SU-DHL-6 (cell line): ENCODE measurements at regions not wholly inside any gene's neighbourhood (a gene's known extent, or its start where the extent isn't known, plus 50 kb on each side); places are given as distances from the start of the nearest gene placed in this dataset.

Experiments used
- H2AFZ ChIP-seq: fragments of 200-600 bp; sonication (generic); 2 replicates; pipeline ENCODE4 v1.6.1; 2014; ENCODE audit warnings: low read depth, mild to moderate bottlenecking, moderate library complexity, mixed read lengths, antibody characterized with exemption, low read length; ENCODE audit not compliant: severe bottlenecking
- H3F3A ChIP-seq: fragments of 200-600 bp; shearing (Covaris generic); 2 replicates; pipeline ENCODE4 v1.6.0; 2016; ENCODE audit warnings: antibody characterized with exemption, mild to moderate bottlenecking; ENCODE audit not compliant: insufficient read depth
- H3K27ac ChIP-seq: fragments of 200-600 bp; sonication (generic); 2 replicates; pipeline ENCODE4 v1.5.1; 2016; ENCODE audit warnings: low read depth, mild to moderate bottlenecking, low read length, moderate library complexity, mixed read lengths
- H3K27me3 ChIP-seq: fragments of 200-600 bp; sonication (generic), shearing (Covaris generic); 2 replicates; pipeline ENCODE4 v1.6.0; 2014; ENCODE audit warnings: mild to moderate bottlenecking, low read length
- H3K36me3 ChIP-seq: fragments of 200-600 bp; sonication (generic); 2 replicates; pipeline ENCODE4 v1.6.1; 2014; ENCODE audit warnings: mild to moderate bottlenecking, low read length, mixed read lengths
- H3K4me2 ChIP-seq: fragments of 300-600, 200-600 bp; shearing (Covaris generic), sonication (generic); 2 replicates; pipeline ENCODE4 v1.6.0; 2014; ENCODE audit warnings: low read length, low read depth, mild to moderate bottlenecking; ENCODE audit not compliant: poor library complexity, severe bottlenecking
- H3K4me3 ChIP-seq: fragments of 200-600 bp; sonication (generic); 2 replicates; pipeline ENCODE4 v1.5.1; 2014; ENCODE audit warnings: antibody characterized with exemption, low read length, mild to moderate bottlenecking, mixed read lengths; ENCODE audit not compliant: insufficient read depth, poor library complexity, severe bottlenecking
- H3K79me2 ChIP-seq: fragments of 200-600 bp; sonication (generic); 2 replicates; pipeline ENCODE4 v1.6.1; 2014; ENCODE audit warnings: mild to moderate bottlenecking, low read length, moderate library complexity; ENCODE audit not compliant: insufficient read depth
- H3K9ac ChIP-seq: fragments of 200-600 bp; sonication (generic); 2 replicates; pipeline ENCODE4 v1.7.0; 2014; ENCODE audit warnings: mild to moderate bottlenecking, low read length
- H3K9me2 ChIP-seq: fragments of 200-600 bp; sonication (generic); replicated peaks from 2 replicates; pipeline ENCODE4 v1.6.1; 2014; ENCODE audit warnings: low read length; ENCODE audit not compliant: insufficient read depth
- H3K9me3 ChIP-seq: fragments of 200-600 bp; sonication (generic); 2 replicates; pipeline ENCODE4 v1.6.1; 2014; ENCODE audit warnings: low read length, mixed read lengths; ENCODE audit not compliant: insufficient read depth
- H4K20me1 ChIP-seq: fragments of 200-600 bp; sonication (generic); 2 replicates; pipeline ENCODE4 v1.6.1; 2014; ENCODE audit warnings: low read depth, mild to moderate bottlenecking, antibody characterized with exemption, low read length, moderate library complexity, mixed read lengths
- CTCF ChIP-seq: fragments of 200-600 bp; sonication (generic); IDR thresholded peaks from one replicate; pipeline ENCODE4 v1.5.1; 2017; ENCODE audit warnings: antibody characterized with exemption, mild to moderate bottlenecking, low read length, moderate library complexity; ENCODE audit not compliant: insufficient read depth, poor library complexity, severe bottlenecking
- EZH2phosphoT487 ChIP-seq: fragments of 200-600 bp; sonication (generic), shearing (Covaris generic); conservative IDR thresholded peaks from 2 replicates; pipeline ENCODE4 v1.6.1; 2018; ENCODE audit warnings: mild to moderate bottlenecking, antibody characterized with exemption, low read length, moderate library complexity, mixed read lengths

- TF ChIP-seq EZH2phosphoT487 (no peak), CTCF (no peak)
- H3K27me3 ChIP-seq, result no peaks in the 10 kb centered on the region
- no peak overlapping the region for H3K4me2 ChIP-seq
- H3K9me2 ChIP-seq, result no peaks in the 10 kb centered on the region
- H3K27ac ChIP-seq, result no peak overlapping the region
- no peak overlapping the region for H3K4me3 ChIP-seq
- no peaks in the 10 kb centered on the region for H3K36me3 ChIP-seq
- no peaks in the 10 kb centered on the region for H3K9me3 ChIP-seq
- no peaks in the 10 kb centered on the region for H4K20me1 ChIP-seq
- no peak overlapping the region for H2AFZ ChIP-seq
- no peaks in the 10 kb centered on the region for H3K79me2 ChIP-seq
- H3F3A ChIP-seq, result no peaks in the 10 kb centered on the region
- no peak overlapping the region for H3K9ac ChIP-seq
Measured at GRCh38 chr1:47697616-47698335, 259.9 kb downstream of the FOXD2 start.

GRCh38 chr1:47699492-47700235 lies 261.8 kb downstream of the FOXD2 start:
- H2AFZ ChIP-seq, result no peak overlapping the region
- H3K9me2 ChIP-seq, result no peaks in the 10 kb centered on the region
- no peaks in the 10 kb centered on the region for H3K36me3 ChIP-seq
- no peak overlapping the region for H3K4me2 ChIP-seq
- H3K9ac ChIP-seq, result no peak overlapping the region
- no peaks in the 10 kb centered on the region for H3K27me3 ChIP-seq
- H3K27ac ChIP-seq, result no peak overlapping the region
- H4K20me1 ChIP-seq, result no peaks in the 10 kb centered on the region
- H3K79me2 ChIP-seq, result no peaks in the 10 kb centered on the region
- H3K4me3 ChIP-seq, result no peak overlapping the region
- no peaks in the 10 kb centered on the region for H3K9me3 ChIP-seq
- H3F3A ChIP-seq, result no peaks in the 10 kb centered on the region
- TF ChIP-seq EZH2phosphoT487 (no peak), CTCF (no peak)

GRCh38 chr1:47701283-47701682 lies 263.4 kb downstream of the FOXD2 start:
- Histone ChIP-seq H3K4me3 (no peak overlapping the region), H3F3A (no peaks in the 10 kb centered on the region), H3K9ac (no peak overlapping the region), H3K9me2 (no peaks in the 10 kb centered on the region), H3K79me2 (no peaks in the 10 kb centered on the region), H3K27me3 (no peaks in the 10 kb centered on the region), H3K4me2 (no peak overlapping the region), H3K36me3 (no peaks in the 10 kb centered on the region), H3K9me3 (no peaks in the 10 kb centered on the region), H4K20me1 (no peaks in the 10 kb centered on the region), H2AFZ (no peak overlapping the region), H3K27ac (no peak overlapping the region)
- TF ChIP-seq EZH2phosphoT487 (no peak), CTCF (no peak)
